GM18502 (cell line): ENCODE measurements at regions not wholly inside any gene's neighbourhood (a gene's known extent, or its start where the extent isn't known, plus 50 kb on each side); places are given as distances from the start of the nearest gene placed in this dataset.

ENCODE experiments used
- ATAC-seq: cut with Tn5 transposase; IDR thresholded peaks from one replicate; pipeline ENCODE4 v1.9.1; 2021; ENCODE audit warnings: mild to moderate bottlenecking; ENCODE audit not compliant: unreplicated experiment, poor library complexity

GRCh38 chr5:169458221-169458620 lies 125.4 kb upstream of the SPDL1 start:
- no peak for ATAC-seq

- ATAC-seq, result no peak
Measured at GRCh38 chr5:169450464-169450863, 133.1 kb upstream of the SPDL1 start.

GRCh38 chr5:169448826-169449225 lies 134.7 kb upstream of the SPDL1 start:
- no peak for ATAC-seq

DNA sequence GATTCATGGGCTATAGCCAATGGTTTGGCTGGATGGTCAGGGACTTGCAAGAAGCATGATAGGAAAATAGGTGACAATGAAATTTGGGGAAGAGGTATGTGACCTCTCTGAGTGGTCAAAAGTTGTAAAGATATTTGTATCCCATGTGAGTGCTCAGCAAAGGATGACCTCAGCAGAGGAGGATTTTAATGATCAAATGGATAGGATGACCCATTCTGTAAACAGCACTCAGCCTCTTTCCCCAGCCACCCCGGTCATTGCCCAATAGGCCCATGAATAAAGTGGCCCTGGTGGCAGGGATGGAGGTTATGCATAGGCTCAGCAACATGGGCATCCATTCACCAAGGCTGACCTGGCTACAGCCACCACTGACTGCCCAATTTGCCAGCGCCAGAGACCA lies 138.4 kb upstream of the SPDL1 start:
- no peak for ATAC-seq

- no peak for ATAC-seq
Measured at GRCh38 chr5:169442913-169443784, 140.4 kb upstream of the SPDL1 start.

DNA sequence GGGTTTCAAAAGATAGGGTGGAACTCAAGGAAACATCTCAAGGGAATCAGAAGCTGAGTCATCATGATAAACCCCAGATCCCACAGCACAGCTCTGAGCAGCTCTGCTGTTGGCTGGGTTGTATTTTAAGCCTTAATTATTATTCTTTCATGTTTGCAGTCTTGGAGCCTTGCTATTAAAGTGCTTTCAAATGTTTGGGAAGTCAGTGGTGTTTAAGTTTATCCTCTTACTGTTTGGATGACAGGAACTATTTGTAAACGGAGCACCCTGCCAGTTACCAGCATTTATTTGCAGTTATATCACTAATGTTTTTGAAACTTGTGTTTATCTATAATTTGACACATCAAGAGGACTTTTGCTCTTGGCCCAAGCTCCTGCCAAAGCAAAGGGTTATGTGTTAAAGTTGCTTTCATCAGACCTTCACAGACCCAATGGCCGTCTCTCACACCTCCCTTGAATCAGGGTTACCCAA lies 141.1 kb upstream of the SPDL1 start:
- ATAC-seq, result no peak

GRCh38 chr5:169440107-169440705 lies 139.3 kb upstream of the SLIT3 start:
- ATAC-seq, result no peak

DNA sequence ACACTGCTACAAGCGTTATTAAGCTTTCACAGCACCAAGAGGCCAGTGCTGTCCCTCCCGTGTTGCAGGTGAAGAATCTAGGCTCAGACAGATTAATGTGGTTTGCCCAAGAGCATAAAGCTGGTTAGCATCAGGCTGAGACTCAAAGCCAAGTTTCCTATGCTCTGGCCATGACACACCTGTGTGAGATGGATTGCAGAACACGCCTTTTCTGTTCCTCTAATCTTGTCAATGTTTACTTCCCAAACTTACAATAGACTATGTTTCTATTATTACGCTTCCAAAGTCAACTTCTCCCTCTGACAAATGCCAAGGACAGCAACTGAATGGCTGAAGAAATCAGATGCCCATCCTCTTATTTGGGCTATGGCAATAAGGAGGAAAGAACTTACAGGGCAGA lies 138.4 kb upstream of the SLIT3 start:
- no peak for ATAC-seq

- ATAC-seq, result no peak
Measured at GRCh38 chr5:169435506-169436229, 134.7 kb upstream of the SLIT3 start.

- no peak for ATAC-seq
Measured at GRCh38 chr5:169433221-169433651, 132.3 kb upstream of the SLIT3 start.

DNA sequence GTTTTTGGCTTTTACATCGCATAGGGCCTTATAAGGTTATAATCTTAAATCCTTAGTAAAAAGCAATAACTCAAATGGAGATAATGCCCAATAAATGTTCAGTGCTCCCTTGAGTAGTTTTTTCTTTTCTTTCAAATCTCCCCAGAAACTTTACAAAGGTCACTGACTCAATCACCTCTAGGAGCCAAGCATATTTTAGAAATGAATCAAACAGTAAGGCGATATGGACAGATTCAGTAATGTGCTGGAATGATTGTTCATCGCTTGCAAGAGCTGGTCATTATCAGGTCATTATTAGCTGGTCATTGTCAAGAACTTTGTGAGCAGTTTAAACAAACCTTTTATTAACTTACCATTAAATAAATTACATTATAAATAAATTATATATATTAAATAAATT lies 130.4 kb upstream of the SLIT3 start:
- no peak for ATAC-seq

GRCh38 chr5:169430671-169431070 lies 129.7 kb upstream of the SLIT3 start:
- ATAC-seq, result no peak

- ATAC-seq, result no peak
Measured at GRCh38 chr5:169429044-169429443, 128.1 kb upstream of the SLIT3 start.

- ATAC-seq, result no peak
Measured at GRCh38 chr5:169426784-169427183, 125.8 kb upstream of the SLIT3 start.

GRCh38 chr5:169424670-169425378 lies 123.9 kb upstream of the SLIT3 start:
- ATAC-seq, result no peak

- ATAC-seq, result no peak
Measured at GRCh38 chr5:169424279-169424655, 123.3 kb upstream of the SLIT3 start.

GRCh38 chr5:169423580-169424278 lies 122.8 kb upstream of the SLIT3 start:
- ATAC-seq, result no peak

GRCh38 chr5:169422087-169422486 lies 121.1 kb upstream of the SLIT3 start:
- no peak for ATAC-seq

DNA sequence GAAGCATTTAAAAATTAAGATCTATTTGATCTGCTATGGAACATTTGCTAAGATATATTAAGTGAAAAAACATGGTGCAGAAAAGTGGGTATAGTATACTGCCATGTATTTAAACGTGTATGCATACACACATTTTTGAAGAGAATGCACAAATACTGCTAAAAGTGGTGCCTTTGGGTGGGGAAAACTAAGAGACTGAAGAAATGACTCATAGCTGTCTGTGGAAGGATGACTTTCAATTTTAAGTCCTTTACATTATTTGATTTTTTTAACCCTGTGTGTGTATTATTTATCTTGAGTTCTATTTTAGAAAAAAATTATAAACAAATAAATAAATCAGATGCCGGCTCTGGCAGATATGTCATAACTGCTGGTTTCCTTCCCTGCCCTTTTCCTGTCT lies 120.7 kb upstream of the SLIT3 start:
- ATAC-seq, result no peak

DNA sequence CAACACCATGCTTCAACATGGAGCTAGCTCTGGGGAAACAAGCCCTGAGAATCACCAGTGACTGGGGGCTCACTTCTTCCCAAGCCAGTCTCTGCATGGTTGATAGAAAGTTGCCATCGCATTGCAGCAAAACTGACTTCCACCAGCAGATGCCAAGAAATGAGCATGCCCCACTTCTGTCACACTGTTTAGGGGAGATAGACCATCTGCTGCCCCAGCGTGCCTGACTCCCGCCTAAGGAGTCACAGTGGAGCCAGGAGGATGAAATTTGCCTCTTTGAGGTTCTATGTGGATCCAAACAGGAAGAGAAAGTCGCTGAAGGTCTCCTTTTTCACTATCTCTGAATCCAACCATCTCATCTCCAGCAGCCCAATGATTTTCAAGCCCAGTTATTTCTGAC lies 116.7 kb upstream of the SLIT3 start:
- no peak for ATAC-seq
